SW480 (cell line): ENCODE measurements at regions not wholly inside any gene's neighbourhood (a gene's known extent, or its start where the extent isn't known, plus 50 kb on each side); places are given as distances from the start of the nearest gene placed in this dataset.
"Not testable (repeated sequence)": the region's sequence is repeated elsewhere in the genome, so short reads cannot be mapped to it uniquely, and the experiment has no call there.

ENCODE experiments used
- DNase-seq: peaks from one replicate; pipeline ENCODE4 v3.0.0-alpha.2; 2016; ENCODE audit warnings: low spot score

GRCh38 chr16:64297863-64298600, 823.8 kb downstream of the CDH11 start:
- DNase-seq: no peak

- DNase-seq: no peak
These were observed 826.4 kb downstream of the CDH11 start for GRCh38 chr16:64295466-64295865.

GRCh38 chr16:64292953-64293352, 828.9 kb downstream of the CDH11 start:
- no peak for DNase-seq

- DNase-seq: no peak
These were observed 829.7 kb downstream of the CDH11 start for GRCh38 chr16:64292161-64292560.

GRCh38 chr16:64290461-64290860, 831.4 kb downstream of the CDH11 start:
- DNase-seq: no peak

- DNase-seq: no peak
These were observed 834.0 kb downstream of the CDH11 start for GRCh38 chr16:64287655-64288528.

GRCh38 chr16:64282181-64282580, 839.7 kb downstream of the CDH11 start:
- no peak for DNase-seq

- DNase-seq: no peak
These were observed 841.5 kb downstream of the CDH11 start for GRCh38 chr16:64280317-64280716.

- DNase-seq: no peak
These were observed 843.7 kb downstream of the CDH11 start for GRCh38 chr16:64278196-64278595.

GRCh38 chr16:64276646-64277045, 845.2 kb downstream of the CDH11 start:
- no peak for DNase-seq

- no peak for DNase-seq
These were observed 849.8 kb downstream of the CDH11 start for GRCh38 chr16:64272028-64272427.

GRCh38 chr16:64269756-64270155, 852.1 kb downstream of the CDH11 start:
- DNase-seq: no peak

GRCh38 chr16:64265756-64266155, 856.1 kb downstream of the CDH11 start:
- no peak for DNase-seq

GRCh38 chr16:64260631-64261401, 861.0 kb downstream of the CDH11 start:
- not testable (repeated sequence) for DNase-seq

- no peak for DNase-seq
These were observed 867.2 kb downstream of the CDH11 start for GRCh38 chr16:64254443-64255367.

- no peak for DNase-seq
These were observed 868.3 kb downstream of the CDH11 start for GRCh38 chr16:64253525-64253924.

GRCh38 chr16:64253096-64253495, 868.8 kb downstream of the CDH11 start:
- DNase-seq: no peak

GRCh38 chr16:64251742-64252141, 870.1 kb downstream of the CDH11 start:
- DNase-seq: no peak

- DNase-seq: no peak
These were observed 871.0 kb downstream of the CDH11 start for GRCh38 chr16:64250866-64251265.

- DNase-seq: no peak
These were observed 879.4 kb downstream of the CDH11 start for GRCh38 chr16:64242492-64242891.

GRCh38 chr16:64240586-64240985, 881.3 kb downstream of the CDH11 start:
- no peak for DNase-seq
